Endodermal cell (in vitro differentiated cells): ENCODE measurements at regions not wholly inside any gene's neighbourhood (a gene's known extent, or its start where the extent isn't known, plus 50 kb on each side); places are given as distances from the start of the nearest gene placed in this dataset.

Experiments used
- DNase-seq: peaks from one replicate; pipeline ENCODE4 v3.0.0-alpha.2; 2017
- H3K27ac ChIP-seq: 2 replicates; pipeline ENCODE4 v1.5.1; 2013; ENCODE audit warnings: mild to moderate bottlenecking, low read depth, low read length, moderate library complexity
- H3K27me3 ChIP-seq: 2 replicates; pipeline ENCODE4 v1.6.1; 2013; ENCODE audit warnings: mild to moderate bottlenecking, low read length, moderate library complexity; ENCODE audit not compliant: insufficient read depth, control insufficient read depth, poor library complexity, severe bottlenecking
- H3K36me3 ChIP-seq: 2 replicates; pipeline ENCODE4 v1.7.0; 2013; ENCODE audit warnings: mild to moderate bottlenecking, low read length, moderate library complexity; ENCODE audit not compliant: control insufficient read depth, insufficient read depth
- H3K4me1 ChIP-seq: one replicate; pipeline ENCODE4 v1.7.0; 2013; ENCODE audit warnings: low read length; ENCODE audit not compliant: control insufficient read depth, insufficient read depth
- H3K4me3 ChIP-seq: 2 replicates; pipeline ENCODE4 v1.5.1; 2013; ENCODE audit warnings: mild to moderate bottlenecking, low read length, moderate library complexity
- H3K9ac ChIP-seq: 2 replicates; pipeline ENCODE4 v1.6.1; 2013; ENCODE audit warnings: mild to moderate bottlenecking, low read length, moderate library complexity; ENCODE audit not compliant: poor library complexity, severe bottlenecking; ENCODE audit errors: extremely low read depth
- H3K9me3 ChIP-seq: 2 replicates; pipeline ENCODE4 v1.6.1; 2013; ENCODE audit warnings: mild to moderate bottlenecking, low read length, moderate library complexity; ENCODE audit not compliant: control insufficient read depth
- H3K27ac Mint-ChIP-seq: 2 replicates; pipeline ENCODE4 v1.8.0; 2020; ENCODE audit warnings: mixed read lengths
- H3K27me3 Mint-ChIP-seq: 2 replicates; pipeline ENCODE4 v1.8.0; 2021; ENCODE audit warnings: mild to moderate bottlenecking, mixed read lengths; ENCODE audit not compliant: insufficient read depth
- H3K36me3 Mint-ChIP-seq: 2 replicates; pipeline ENCODE4 v1.8.0; 2020; ENCODE audit warnings: low read depth, mixed read lengths
- H3K4me1 Mint-ChIP-seq: 2 replicates; pipeline ENCODE4 v1.8.0; 2020; ENCODE audit warnings: mixed read lengths
- H3K4me3 Mint-ChIP-seq: 2 replicates; pipeline ENCODE4 v1.8.0; 2020; ENCODE audit warnings: mild to moderate bottlenecking, moderate library complexity, mixed read lengths
- H3K9me3 Mint-ChIP-seq: 2 replicates; pipeline ENCODE4 v1.8.0; 2020; ENCODE audit warnings: mild to moderate bottlenecking, mixed read lengths
- WGBS, 2 experiments: methylation state at CpG; one replicate each; pipeline versions ENCODE4 v1.1.5 to v1.1.7; 2013; ENCODE audit warnings: missing lambda C conversion rate in 2 of 2, mixed read lengths in 1 of 2; ENCODE audit not compliant: insufficient coverage in 1 of 2, insufficient read length in 1 of 2; 5-methylcytosine and 5-hydroxymethylcytosine counted together
- TF ChIP-seq, protein P1 (sequence below): fragments of 200-600 bp; sonication (generic); conservative IDR thresholded peaks from 2 replicates; pipeline ENCODE4 v1.5.0; 2021; ENCODE audit warnings: antibody characterized with exemption, mild to moderate bottlenecking

DNA sequence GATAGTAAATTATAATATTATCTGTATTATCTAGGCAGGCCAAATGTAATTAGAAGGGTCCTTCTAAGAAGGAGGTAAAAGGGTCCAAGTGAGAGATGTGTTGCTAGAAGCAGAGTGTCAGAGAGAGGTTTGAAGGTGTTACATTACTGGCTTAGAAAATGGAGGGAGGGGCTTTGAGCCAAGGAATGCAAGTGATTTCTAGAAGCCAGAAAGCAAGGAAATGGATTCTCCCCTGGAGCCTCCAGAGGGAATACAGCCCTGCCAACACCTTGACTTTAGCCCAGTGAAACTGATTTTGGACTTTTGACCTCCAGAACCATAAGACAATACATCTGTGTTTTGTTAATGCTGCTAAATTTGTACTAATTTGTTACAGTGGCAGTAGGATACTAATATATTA is 97.9 kb upstream of the IL6 start:
- peaks cover 13% of the 10 kb centered on the region for H3K4me1 ChIP-seq
- no peaks in the 10 kb centered on the region for H3K9me3 Mint-ChIP-seq
- H3K4me1 Mint-ChIP-seq: peaks cover 30% of the 10 kb centered on the region
- peaks cover 47% of the 10 kb centered on the region for H3K36me3 ChIP-seq
- no peak overlapping the region for H3K27ac ChIP-seq
- H3K4me3 ChIP-seq: no peak overlapping the region
- H3K27me3 ChIP-seq: no peaks in the 10 kb centered on the region
- no peak overlapping the region for H3K4me3 Mint-ChIP-seq
- H3K27me3 Mint-ChIP-seq: no peaks in the 10 kb centered on the region
- H3K36me3 Mint-ChIP-seq: peaks cover 59% of the 10 kb centered on the region
- H3K27ac Mint-ChIP-seq: no peak overlapping the region
- TF ChIP-seq, protein P1, sequence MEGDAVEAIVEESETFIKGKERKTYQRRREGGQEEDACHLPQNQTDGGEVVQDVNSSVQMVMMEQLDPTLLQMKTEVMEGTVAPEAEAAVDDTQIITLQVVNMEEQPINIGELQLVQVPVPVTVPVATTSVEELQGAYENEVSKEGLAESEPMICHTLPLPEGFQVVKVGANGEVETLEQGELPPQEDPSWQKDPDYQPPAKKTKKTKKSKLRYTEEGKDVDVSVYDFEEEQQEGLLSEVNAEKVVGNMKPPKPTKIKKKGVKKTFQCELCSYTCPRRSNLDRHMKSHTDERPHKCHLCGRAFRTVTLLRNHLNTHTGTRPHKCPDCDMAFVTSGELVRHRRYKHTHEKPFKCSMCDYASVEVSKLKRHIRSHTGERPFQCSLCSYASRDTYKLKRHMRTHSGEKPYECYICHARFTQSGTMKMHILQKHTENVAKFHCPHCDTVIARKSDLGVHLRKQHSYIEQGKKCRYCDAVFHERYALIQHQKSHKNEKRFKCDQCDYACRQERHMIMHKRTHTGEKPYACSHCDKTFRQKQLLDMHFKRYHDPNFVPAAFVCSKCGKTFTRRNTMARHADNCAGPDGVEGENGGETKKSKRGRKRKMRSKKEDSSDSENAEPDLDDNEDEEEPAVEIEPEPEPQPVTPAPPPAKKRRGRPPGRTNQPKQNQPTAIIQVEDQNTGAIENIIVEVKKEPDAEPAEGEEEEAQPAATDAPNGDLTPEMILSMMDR: no peak
- no peaks in the 10 kb centered on the region for H3K9me3 ChIP-seq
- peak; percentile 57 for DNase-seq
- H3K9ac ChIP-seq: no peak overlapping the region

GRCh38 chr7:22628112-22628511 is 98.9 kb upstream of the IL6 start:
- Histone ChIP-seq H3K27ac (no peak overlapping the region), H3K4me3 (no peak overlapping the region), H3K36me3 (peaks cover 55% of the 10 kb centered on the region), H3K27me3 (no peaks in the 10 kb centered on the region), H3K9me3 (no peaks in the 10 kb centered on the region), H3K9ac (no peak overlapping the region), H3K4me1 (peaks cover 13% of the 10 kb centered on the region)
- H3K27me3 Mint-ChIP-seq: no peaks in the 10 kb centered on the region
- peaks cover 68% of the 10 kb centered on the region for H3K36me3 Mint-ChIP-seq
- TF ChIP-seq, protein P1: no peak
- no peaks in the 10 kb centered on the region for H3K9me3 Mint-ChIP-seq
- DNase-seq: no peak
- H3K4me1 Mint-ChIP-seq: peaks cover 27% of the 10 kb centered on the region
- H3K4me3 Mint-ChIP-seq: no peak overlapping the region
- H3K27ac Mint-ChIP-seq: no peak overlapping the region
- WGBS, 2 experiments: 100% methylated on average over 1 of the region's 1 CpG; no CpG with 5 or more reads in 1 of the 2 experiments

- no peak for DNase-seq
- Mint-ChIP-seq H3K4me3 (no peak overlapping the region), H3K36me3 (peaks cover 71% of the 10 kb centered on the region), H3K27ac (no peak overlapping the region), H3K27me3 (no peaks in the 10 kb centered on the region), H3K9me3 (no peaks in the 10 kb centered on the region), H3K4me1 (peaks cover 19% of the 10 kb centered on the region)
- Histone ChIP-seq H3K9me3 (no peaks in the 10 kb centered on the region), H3K27ac (no peak overlapping the region), H3K9ac (no peak overlapping the region), H3K27me3 (no peaks in the 10 kb centered on the region), H3K4me1 (peaks cover 13% of the 10 kb centered on the region), H3K36me3 (peaks cover 56% of the 10 kb centered on the region), H3K4me3 (no peak overlapping the region)
- TF ChIP-seq, protein P1: no peak
- 94% methylated on average over 2 of the region's 2 CpGs; no CpG with 5 or more reads in 1 of the 2 experiments for WGBS, 2 experiments
These were observed 99.9 kb upstream of the IL6 start for GRCh38 chr7:22627136-22627535.
